ENCODE measurements at regions not wholly inside any gene's neighbourhood (a gene's known extent, or its start where the extent isn't known, plus 50 kb on each side); places are given as distances from the start of the nearest gene placed in this dataset.
"Not testable (repeated sequence)": the region's sequence is repeated elsewhere in the genome, so short reads cannot be mapped to it uniquely, and the experiment has no call there.

- no peak for DNase-seq (ENCODE audit: extremely low read depth, low read depth)
- no peak overlapping the region for H3K4me3 ChIP-seq (replicated peaks; ENCODE audit: low read depth, low read length)
- TF ChIP-seq CTCF (IDR thresholded peaks at IDR 0.05; ENCODE audit: low read depth, low read length, missing control alignments): no peak
These were observed 364.2 kb upstream of the CNTN3 start for GRCh38 chr3:74978684-74979083.

GRCh38 chr3:74985028-74985904 lies 370.8 kb upstream of the CNTN3 start:
- H3K4me3 ChIP-seq (replicated peaks; ENCODE audit: low read depth, low read length): not testable (repeated sequence)

GRCh38 chr3:74988095-74988494 lies 373.6 kb upstream of the CNTN3 start:
- H3K4me3 ChIP-seq (replicated peaks; ENCODE audit: low read depth, low read length): no peak overlapping the region
- no peak for DNase-seq (ENCODE audit: extremely low read depth, low read depth)
- no peak for TF ChIP-seq CTCF (IDR thresholded peaks at IDR 0.05; ENCODE audit: low read depth, low read length, missing control alignments)

More at GRCh38 chr3:74985028-74985904, 370.8 kb upstream of the CNTN3 start:
- not testable (repeated sequence) for DNase-seq (ENCODE audit: extremely low read depth, low read depth)

GRCh38 chr3:74992898-74993297 lies 378.4 kb upstream of the CNTN3 start:
- no peak for TF ChIP-seq CTCF (IDR thresholded peaks at IDR 0.05; ENCODE audit: low read depth, low read length, missing control alignments)
- no peak overlapping the region for H3K4me3 ChIP-seq (replicated peaks; ENCODE audit: low read depth, low read length)
- DNase-seq (ENCODE audit: extremely low read depth, low read depth): no peak

- DNase-seq (ENCODE audit: extremely low read depth, low read depth): no peak
- TF ChIP-seq CTCF (IDR thresholded peaks at IDR 0.05; ENCODE audit: low read depth, low read length, missing control alignments): no peak
- H3K4me3 ChIP-seq (replicated peaks; ENCODE audit: low read depth, low read length): no peak overlapping the region
These were observed 386.9 kb upstream of the CNTN3 start for GRCh38 chr3:75001330-75001729.

GRCh38 chr3:75012791-75013331 lies 398.4 kb upstream of the CNTN3 start:
- no peak for TF ChIP-seq CTCF (IDR thresholded peaks at IDR 0.05; ENCODE audit: low read depth, low read length, missing control alignments)
- H3K4me3 ChIP-seq (replicated peaks; ENCODE audit: low read depth, low read length): no peak overlapping the region
- DNase-seq (ENCODE audit: extremely low read depth, low read depth): no peak

- TF ChIP-seq CTCF (IDR thresholded peaks at IDR 0.05; ENCODE audit: low read depth, low read length, missing control alignments): no peak
- no peak for DNase-seq (ENCODE audit: extremely low read depth, low read depth)
- no peak overlapping the region for H3K4me3 ChIP-seq (replicated peaks; ENCODE audit: low read depth, low read length)
These were observed 399.5 kb upstream of the CNTN3 start for GRCh38 chr3:75014008-75014407.
